NT2/D1 (cell line): ENCODE measurements at regions not wholly inside any gene's neighbourhood (a gene's known extent, or its start where the extent isn't known, plus 50 kb on each side); places are given as distances from the start of the nearest gene placed in this dataset.
A peak's percentile ranks its signal among the peaks of the same experiment; 100 is the strongest.
"Not testable (repeated sequence)": the region's sequence is repeated elsewhere in the genome, so short reads cannot be mapped to it uniquely, and the experiment has no call there.

ENCODE experiments used
- DNase-seq: peaks from one replicate; pipeline ENCODE4 v3.0.0-alpha.2; 2011; ENCODE audit warnings: low read depth, low spot score
- H3K27me3 ChIP-seq: 2 replicates; pipeline ENCODE4 v1.6.0; 2011; ENCODE audit warnings: mild to moderate bottlenecking; ENCODE audit not compliant: insufficient read length, insufficient read depth
- H3K36me3 ChIP-seq: 2 replicates; pipeline ENCODE4 v1.6.1; 2011; ENCODE audit warnings: mild to moderate bottlenecking, low read length, mixed read lengths; ENCODE audit not compliant: insufficient read depth, insufficient read length
- H3K4me1 ChIP-seq: 2 replicates; pipeline ENCODE4 v1.5.1; 2011; ENCODE audit not compliant: insufficient read depth, insufficient read length
- H3K4me3 ChIP-seq: 2 replicates; pipeline ENCODE4 v1.5.1; 2011; ENCODE audit warnings: low read depth; ENCODE audit not compliant: insufficient read length
- H3K9ac ChIP-seq: 2 replicates; pipeline ENCODE4 v1.6.0; 2011; ENCODE audit warnings: low read depth; ENCODE audit not compliant: insufficient read length
- H3K9me3 ChIP-seq: 2 replicates; pipeline ENCODE4 v1.5.1; 2011; ENCODE audit warnings: mild to moderate bottlenecking, low read length; ENCODE audit not compliant: insufficient read depth
- SUZ12 ChIP-seq: IDR thresholded peaks from 2 replicates; pipeline ENCODE4 v1.6.1; 2011; ENCODE audit not compliant: insufficient read length, insufficient read depth; ENCODE audit errors: extremely low read depth
- YY1 ChIP-seq: IDR thresholded peaks from 2 replicates; pipeline ENCODE4 v1.6.1; 2011; ENCODE audit not compliant: insufficient read length, insufficient read depth
- ZNF274 ChIP-seq: IDR thresholded peaks from 2 replicates; pipeline ENCODE4 v1.6.1; 2011; ENCODE audit warnings: mild to moderate bottlenecking, low read depth, low read length

GRCh38 chr3:80767604-80768003 lies 993.8 kb downstream of the GBE1 start:
- Histone ChIP-seq H3K4me3 (no peak overlapping the region), H3K27me3 (no peaks in the 10 kb centered on the region), H3K9me3 (no peaks in the 10 kb centered on the region), H3K9ac (no peak overlapping the region), H3K4me1 (no peaks in the 10 kb centered on the region), H3K36me3 (no peaks in the 10 kb centered on the region)
- no peak for TF ChIP-seq YY1
- TF ChIP-seq ZNF274 = no peak
- TF ChIP-seq SUZ12 = no peak
- no peak for DNase-seq

- no peak for DNase-seq
- no peaks in the 10 kb centered on the region for H3K36me3 ChIP-seq
- TF ChIP-seq ZNF274 (no peak), SUZ12 (no peak), YY1 (no peak)
These were observed 987.2 kb upstream of the ROBO1 start for GRCh38 chr3:80754969-80755368.

GRCh38 chr3:80753021-80753420 lies 985.2 kb upstream of the ROBO1 start:
- no peaks in the 10 kb centered on the region for H3K36me3 ChIP-seq

More at GRCh38 chr3:80754969-80755368, 987.2 kb upstream of the ROBO1 start:
- H3K27me3 ChIP-seq = no peaks in the 10 kb centered on the region
- H3K4me1 ChIP-seq = no peaks in the 10 kb centered on the region
- no peak overlapping the region for H3K4me3 ChIP-seq
- H3K9ac ChIP-seq = no peak overlapping the region
- no peaks in the 10 kb centered on the region for H3K9me3 ChIP-seq

GRCh38 chr3:80750637-80751036 lies 982.8 kb upstream of the ROBO1 start:
- no peaks in the 10 kb centered on the region for H3K4me1 ChIP-seq
- TF ChIP-seq SUZ12 = no peak
- TF ChIP-seq YY1 = no peak
- no peak for TF ChIP-seq ZNF274
- H3K9me3 ChIP-seq = no peaks in the 10 kb centered on the region
- no peak for DNase-seq
- no peak overlapping the region for H3K9ac ChIP-seq
- no peaks in the 10 kb centered on the region for H3K27me3 ChIP-seq
- no peaks in the 10 kb centered on the region for H3K36me3 ChIP-seq
- H3K4me3 ChIP-seq = no peak overlapping the region

More at GRCh38 chr3:80753021-80753420, 985.2 kb upstream of the ROBO1 start:
- no peak for DNase-seq
- TF ChIP-seq ZNF274 (no peak), YY1 (no peak), SUZ12 (no peak)
- H3K9me3 ChIP-seq = no peaks in the 10 kb centered on the region
- H3K9ac ChIP-seq = no peak overlapping the region
- no peak overlapping the region for H3K4me3 ChIP-seq
- no peaks in the 10 kb centered on the region for H3K4me1 ChIP-seq
- H3K27me3 ChIP-seq = no peaks in the 10 kb centered on the region

- DNase-seq = no peak
- Histone ChIP-seq H3K36me3 (no peaks in the 10 kb centered on the region), H3K9ac (no peak overlapping the region), H3K4me1 (no peaks in the 10 kb centered on the region), H3K9me3 (peaks cover 6% of the 10 kb centered on the region), H3K27me3 (no peaks in the 10 kb centered on the region), H3K4me3 (no peak overlapping the region)
- TF ChIP-seq SUZ12 (no peak), YY1 (no peak), ZNF274 (no peak)
These were observed 967.1 kb upstream of the ROBO1 start for GRCh38 chr3:80734920-80735319.

GRCh38 chr3:80734483-80734882 lies 966.7 kb upstream of the ROBO1 start:
- Histone ChIP-seq H3K27me3 (no peaks in the 10 kb centered on the region), H3K4me3 (no peak overlapping the region), H3K9ac (no peak overlapping the region), H3K36me3 (no peaks in the 10 kb centered on the region), H3K4me1 (no peaks in the 10 kb centered on the region), H3K9me3 (peaks cover 6% of the 10 kb centered on the region)
- no peak for DNase-seq
- TF ChIP-seq ZNF274 = no peak

- Histone ChIP-seq H3K4me3 (no peak overlapping the region), H3K9me3 (peaks cover 6% of the 10 kb centered on the region), H3K27me3 (no peaks in the 10 kb centered on the region), H3K9ac (no peak overlapping the region), H3K4me1 (no peaks in the 10 kb centered on the region), H3K36me3 (no peaks in the 10 kb centered on the region)
- DNase-seq = no peak
- TF ChIP-seq YY1 = no peak
These were observed 965.9 kb upstream of the ROBO1 start for GRCh38 chr3:80733522-80734176.

GRCh38 chr3:80727561-80727960 lies 959.8 kb upstream of the ROBO1 start:
- H3K4me1 ChIP-seq, H3K9me3 ChIP-seq, DNase-seq, H3K36me3 ChIP-seq, H3K4me3 ChIP-seq, H3K27me3 ChIP-seq, H3K9ac ChIP-seq: not testable (repeated sequence)

GRCh38 chr3:80709597-80710322 lies 942.0 kb upstream of the ROBO1 start:
- not testable (repeated sequence) for H3K9ac ChIP-seq, H3K4me1 ChIP-seq, H3K4me3 ChIP-seq, H3K36me3 ChIP-seq, H3K27me3 ChIP-seq
- peak; percentile 6 for DNase-seq
- H3K9me3 ChIP-seq = peaks cover 24% of the 10 kb centered on the region
